ENCODE measurements at regions not wholly inside any gene's neighbourhood (a gene's known extent, or its start where the extent isn't known, plus 50 kb on each side); places are given as distances from the start of the nearest gene placed in this dataset.

DNA sequence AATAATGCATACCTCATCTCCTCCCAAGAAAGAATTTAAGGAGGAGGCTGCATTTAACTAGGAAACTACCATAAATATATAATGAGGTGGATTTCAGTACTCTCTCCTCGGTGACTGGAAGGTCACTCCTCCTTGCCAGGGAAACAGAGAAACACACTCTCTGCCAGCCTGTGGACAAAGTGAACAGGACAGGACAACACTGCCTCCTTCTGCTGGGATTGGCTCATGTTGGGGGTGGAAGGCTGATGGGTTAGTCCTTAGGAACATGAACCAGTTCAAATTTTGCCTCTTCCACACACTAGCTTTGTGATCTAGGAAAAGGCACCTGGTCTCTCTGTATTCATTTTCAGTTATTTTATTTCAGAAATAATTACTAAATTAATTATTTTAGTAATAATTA, 50.6 kb upstream of the STEAP4 start:
- no peak for DNase-seq (ENCODE audit: low read depth, low spot score)

Data from pulmonary artery endothelial cell (primary cell).